ENCODE measurements at regions not wholly inside any gene's neighbourhood (a gene's known extent, or its start where the extent isn't known, plus 50 kb on each side); places are given as distances from the start of the nearest gene placed in this dataset.
A peak's percentile ranks its signal among the peaks of the same experiment; 100 is the strongest.

DNA sequence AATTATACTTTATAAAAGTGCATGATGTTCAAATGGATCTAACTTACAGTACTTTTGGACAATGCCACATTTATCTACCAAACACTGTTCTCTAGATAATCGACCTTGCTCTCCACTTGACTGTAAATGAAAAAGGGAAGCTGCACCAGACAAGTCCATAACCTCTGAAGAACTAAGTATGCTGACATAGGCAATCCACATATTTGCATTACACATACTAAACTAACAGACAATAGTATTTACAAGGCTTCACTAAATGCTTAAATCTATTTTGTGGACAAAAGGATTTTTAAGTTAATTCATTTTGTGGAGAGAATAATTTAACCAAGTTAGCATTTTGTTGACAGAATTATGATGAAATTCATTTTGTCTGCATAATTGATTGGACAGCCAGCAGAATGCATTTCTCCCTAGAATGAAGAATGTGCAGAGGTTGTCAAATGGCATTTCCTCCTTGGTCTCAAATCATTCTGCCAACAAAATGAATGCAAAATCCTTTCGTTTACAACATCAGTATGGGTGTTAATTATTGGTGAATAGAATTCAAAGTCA, 520.9 kb downstream of the CPS1 start:
- Mint-ChIP-seq H3K4me1 (no peaks in the 10 kb centered on the region), H3K9me3 (no peaks in the 10 kb centered on the region), H3K36me3 (ENCODE audit: low read depth) (no peaks in the 10 kb centered on the region), H3K27ac (peak overlapping the region; percentile 38 to 69 (median 60)), H3K27me3 (ENCODE audit: low read depth) (peaks cover 4% of the 10 kb centered on the region), H3K4me3 (no peak overlapping the region)
- TF ChIP-seq, protein P1, sequence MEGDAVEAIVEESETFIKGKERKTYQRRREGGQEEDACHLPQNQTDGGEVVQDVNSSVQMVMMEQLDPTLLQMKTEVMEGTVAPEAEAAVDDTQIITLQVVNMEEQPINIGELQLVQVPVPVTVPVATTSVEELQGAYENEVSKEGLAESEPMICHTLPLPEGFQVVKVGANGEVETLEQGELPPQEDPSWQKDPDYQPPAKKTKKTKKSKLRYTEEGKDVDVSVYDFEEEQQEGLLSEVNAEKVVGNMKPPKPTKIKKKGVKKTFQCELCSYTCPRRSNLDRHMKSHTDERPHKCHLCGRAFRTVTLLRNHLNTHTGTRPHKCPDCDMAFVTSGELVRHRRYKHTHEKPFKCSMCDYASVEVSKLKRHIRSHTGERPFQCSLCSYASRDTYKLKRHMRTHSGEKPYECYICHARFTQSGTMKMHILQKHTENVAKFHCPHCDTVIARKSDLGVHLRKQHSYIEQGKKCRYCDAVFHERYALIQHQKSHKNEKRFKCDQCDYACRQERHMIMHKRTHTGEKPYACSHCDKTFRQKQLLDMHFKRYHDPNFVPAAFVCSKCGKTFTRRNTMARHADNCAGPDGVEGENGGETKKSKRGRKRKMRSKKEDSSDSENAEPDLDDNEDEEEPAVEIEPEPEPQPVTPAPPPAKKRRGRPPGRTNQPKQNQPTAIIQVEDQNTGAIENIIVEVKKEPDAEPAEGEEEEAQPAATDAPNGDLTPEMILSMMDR (IDR thresholded peaks at IDR 0.05; ENCODE audit: unreplicated experiment in 3 of 3): no peak

DNA sequence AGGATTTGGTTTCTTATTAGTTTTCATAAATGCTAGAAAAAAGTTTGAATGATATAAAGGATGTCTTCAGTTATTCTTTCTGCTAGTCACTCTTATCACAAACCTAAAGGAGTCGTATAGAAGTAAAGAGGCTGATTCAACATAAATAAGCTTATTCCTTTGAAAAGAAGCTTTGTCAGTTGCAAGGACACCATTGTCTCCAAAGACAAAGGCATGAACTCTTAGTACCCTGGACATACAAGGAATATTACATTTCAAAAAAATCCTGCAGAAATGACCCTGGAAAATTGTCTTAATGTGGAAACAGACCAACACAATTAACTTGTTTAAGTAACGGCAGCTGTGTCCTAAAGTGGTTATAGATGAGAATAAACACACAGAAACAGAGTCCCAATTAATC, 528.0 kb downstream of the CPS1 start:
- Mint-ChIP-seq H3K27me3 (ENCODE audit: low read depth) (peaks cover 4% of the 10 kb centered on the region), H3K4me3 (no peak overlapping the region), H3K36me3 (ENCODE audit: low read depth) (no peaks in the 10 kb centered on the region), H3K27ac (no peak overlapping the region), H3K4me1 (peaks cover 5% of the 10 kb centered on the region), H3K9me3 (no peaks in the 10 kb centered on the region)
- TF ChIP-seq, protein P1 (IDR thresholded peaks at IDR 0.05; ENCODE audit: unreplicated experiment in 3 of 3): no peak

DNA sequence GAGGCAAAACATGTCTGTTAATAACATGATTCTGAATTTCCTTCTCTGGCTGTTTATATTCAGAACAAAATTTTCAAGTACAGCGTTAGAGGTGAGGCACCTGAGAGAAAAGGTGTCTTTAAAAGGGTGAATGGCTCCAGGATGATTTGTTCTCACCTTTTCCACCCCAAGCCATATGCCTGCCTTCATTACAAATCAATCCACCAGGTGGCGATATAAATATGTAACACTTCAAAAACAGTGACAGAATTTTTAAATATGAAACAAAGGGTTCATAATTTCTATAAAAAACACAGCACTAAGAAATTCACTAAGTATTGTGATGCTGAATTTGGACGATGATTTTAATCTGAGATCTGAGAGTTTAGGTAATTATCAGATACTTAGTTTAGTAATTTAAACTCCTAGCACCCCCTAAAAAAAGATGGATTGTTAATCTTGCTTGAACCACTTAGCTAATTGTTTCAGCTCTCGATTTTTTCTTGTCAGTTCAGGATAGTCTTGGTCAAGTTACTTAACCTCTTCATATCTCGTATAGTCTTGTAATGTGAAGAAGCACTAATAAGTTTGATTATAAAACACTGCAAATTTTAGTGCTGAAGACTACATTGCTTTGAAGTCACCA, 528.8 kb downstream of the CPS1 start:
- Mint-ChIP-seq H3K27ac (no peak overlapping the region), H3K36me3 (ENCODE audit: low read depth) (no peaks in the 10 kb centered on the region), H3K4me1 (peaks cover 5% of the 10 kb centered on the region), H3K27me3 (ENCODE audit: low read depth) (peaks cover 4% of the 10 kb centered on the region), H3K9me3 (no peaks in the 10 kb centered on the region), H3K4me3 (no peak overlapping the region)
- TF ChIP-seq, protein P1 (IDR thresholded peaks at IDR 0.05; ENCODE audit: unreplicated experiment in 3 of 3): peak; percentile 61 to 70 (median 67)

DNA sequence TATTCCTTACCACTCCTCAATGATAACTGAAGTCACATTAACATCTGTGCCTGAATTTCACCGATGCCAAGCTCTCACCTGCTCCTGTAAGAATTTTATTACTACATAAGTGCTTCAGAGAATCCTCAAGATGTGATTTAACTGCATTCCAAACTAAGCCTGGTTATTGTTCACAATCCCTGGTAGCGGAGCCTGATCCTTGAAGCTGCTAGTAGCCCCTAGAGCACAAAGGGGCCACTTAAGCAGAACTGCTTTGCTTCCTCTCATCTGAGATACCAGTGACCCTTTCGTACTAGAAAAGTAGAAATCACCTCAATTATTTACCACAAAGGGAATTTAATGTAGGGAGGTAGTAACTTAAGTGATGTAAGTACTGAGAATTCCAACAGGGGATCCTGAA, 529.6 kb downstream of the CPS1 start:
- Mint-ChIP-seq H3K36me3 (ENCODE audit: low read depth) (no peaks in the 10 kb centered on the region), H3K9me3 (no peaks in the 10 kb centered on the region), H3K4me3 (no peak overlapping the region), H3K27me3 (ENCODE audit: low read depth) (peaks cover 4% of the 10 kb centered on the region), H3K27ac (no peak overlapping the region), H3K4me1 (peaks cover 5% of the 10 kb centered on the region)
- TF ChIP-seq, protein P1 (IDR thresholded peaks at IDR 0.05; ENCODE audit: unreplicated experiment in 3 of 3): no peak

DNA sequence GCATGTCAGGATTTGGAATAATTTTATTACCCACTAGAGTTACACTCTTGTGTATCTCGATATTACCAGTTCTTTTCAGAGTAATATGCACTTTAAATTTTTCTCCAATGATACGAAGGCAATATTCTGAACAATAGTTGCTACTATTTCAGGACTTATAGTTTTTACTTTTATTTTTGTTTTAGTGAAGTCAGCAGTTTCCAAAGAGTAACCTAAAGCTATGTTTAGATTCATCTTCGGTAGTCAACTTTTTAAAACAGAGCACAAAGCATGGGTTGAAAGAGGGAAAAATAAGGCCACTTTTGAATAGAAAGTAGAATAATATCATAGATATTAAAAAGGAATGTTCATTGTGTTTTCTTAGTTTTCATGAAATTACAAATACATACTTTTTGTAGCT, 532.7 kb downstream of the CPS1 start:
- no peaks in the 10 kb centered on the region for H3K36me3 Mint-ChIP-seq (ENCODE audit: low read depth)
- no peaks in the 10 kb centered on the region for H3K9me3 Mint-ChIP-seq
- TF ChIP-seq, protein P1 (IDR thresholded peaks at IDR 0.05; ENCODE audit: unreplicated experiment in 3 of 3): no peak
- H3K27ac Mint-ChIP-seq: no peak overlapping the region
- H3K4me1 Mint-ChIP-seq: peaks cover 5% of the 10 kb centered on the region
- H3K4me3 Mint-ChIP-seq: no peak overlapping the region
- no peaks in the 10 kb centered on the region for H3K27me3 Mint-ChIP-seq (ENCODE audit: low read depth)

DNA sequence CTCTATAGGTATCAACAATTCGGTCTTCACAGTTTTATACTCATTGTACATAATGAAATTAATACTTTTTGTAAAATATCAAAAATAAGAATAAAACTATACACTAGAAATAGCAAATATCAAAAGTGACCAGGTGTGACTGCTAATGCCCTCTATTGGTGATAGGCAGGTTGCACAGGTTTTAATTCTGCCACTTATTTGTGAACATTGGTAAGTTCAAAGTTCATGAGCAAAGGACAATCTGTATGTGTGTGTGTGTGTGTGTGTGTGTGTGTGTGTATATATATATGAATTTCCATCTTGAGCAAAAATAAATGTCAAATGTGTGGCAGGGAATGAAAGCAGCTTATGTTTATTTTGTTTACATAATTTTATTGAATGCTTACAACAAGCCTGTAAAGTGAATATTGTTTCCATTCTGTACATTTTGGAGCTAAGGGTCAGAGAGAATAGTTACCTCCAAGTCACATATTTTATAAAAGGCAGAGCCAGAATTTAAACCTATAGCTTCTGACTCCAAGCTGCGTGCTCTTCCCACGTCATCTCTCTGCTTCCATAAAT, 537.4 kb downstream of the CPS1 start:
- H3K9me3 Mint-ChIP-seq: peaks cover 16% of the 10 kb centered on the region
- H3K36me3 Mint-ChIP-seq (ENCODE audit: low read depth): no peaks in the 10 kb centered on the region
- H3K27me3 Mint-ChIP-seq (ENCODE audit: low read depth): no peaks in the 10 kb centered on the region
- TF ChIP-seq, protein P1 (IDR thresholded peaks at IDR 0.05; ENCODE audit: unreplicated experiment in 3 of 3): peak in 1 of 3 experiments; percentile 36
- H3K4me1 Mint-ChIP-seq: no peaks in the 10 kb centered on the region
- H3K27ac Mint-ChIP-seq: no peak overlapping the region
- H3K4me3 Mint-ChIP-seq: no peak overlapping the region
